HL-60 (cell line): ENCODE measurements at regions not wholly inside any gene's neighbourhood (a gene's known extent, or its start where the extent isn't known, plus 50 kb on each side); places are given as distances from the start of the nearest gene placed in this dataset.

Source experiments
- DNase-seq, 2 experiments: peaks; one replicate each; pipeline ENCODE4 v3.0.0-alpha.2; 2010 to 2020; ENCODE audit warnings: low read depth in 1 of 2, low spot score in 1 of 2
- H3K27ac ChIP-seq: fragments of 250-450 bp; sonication (Bioruptor Pico); replicated peaks from 2 replicates; pipeline ENCODE4 v1.5.1; 2020; ENCODE audit warnings: mild to moderate bottlenecking, moderate library complexity
- H3K27me3 ChIP-seq: fragments of 250-450 bp; sonication (Bioruptor Pico); 2 replicates; pipeline ENCODE4 v1.5.1; 2021; ENCODE audit warnings: mild to moderate bottlenecking, moderate library complexity; ENCODE audit not compliant: insufficient read depth, poor library complexity, severe bottlenecking
- H3K4me3 ChIP-seq: replicated peaks from 2 replicates; pipeline ENCODE4 v1.5.1; 2011; ENCODE audit warnings: mild to moderate bottlenecking, control low read depth, low read length; ENCODE audit not compliant: insufficient read depth
- GABPA ChIP-seq: IDR thresholded peaks from 2 replicates; pipeline ENCODE4 v1.6.1; 2012; ENCODE audit warnings: low read depth
- POLR2AphosphoS5 ChIP-seq: IDR thresholded peaks from 2 replicates; pipeline ENCODE4 v1.6.1; 2012; ENCODE audit warnings: low read depth
- SPI1 ChIP-seq: IDR thresholded peaks from 2 replicates; pipeline ENCODE4 v1.6.1; 2012; ENCODE audit warnings: low read depth, mild to moderate bottlenecking, borderline replicate concordance
- TF ChIP-seq, protein P1 (sequence below): IDR thresholded peaks from one replicate; pipeline ENCODE4 v1.5.1; 2011; ENCODE audit warnings: low read length, control low read depth, inconsistent platforms; ENCODE audit not compliant: insufficient read depth
- TF ChIP-seq, protein P2 (sequence below): IDR thresholded peaks from 2 replicates; pipeline ENCODE4 v1.6.1; 2012; ENCODE audit warnings: low read depth; ENCODE audit not compliant: insufficient replicate concordance

GRCh38 chr1:239011382-239011781, 375.0 kb upstream of the CHRM3 start:
- no peak for DNase-seq
- H3K27ac ChIP-seq, result no peak overlapping the region
- H3K4me3 ChIP-seq, result no peak overlapping the region
- TF ChIP-seq GABPA, result no peak
- TF ChIP-seq, protein P1, sequence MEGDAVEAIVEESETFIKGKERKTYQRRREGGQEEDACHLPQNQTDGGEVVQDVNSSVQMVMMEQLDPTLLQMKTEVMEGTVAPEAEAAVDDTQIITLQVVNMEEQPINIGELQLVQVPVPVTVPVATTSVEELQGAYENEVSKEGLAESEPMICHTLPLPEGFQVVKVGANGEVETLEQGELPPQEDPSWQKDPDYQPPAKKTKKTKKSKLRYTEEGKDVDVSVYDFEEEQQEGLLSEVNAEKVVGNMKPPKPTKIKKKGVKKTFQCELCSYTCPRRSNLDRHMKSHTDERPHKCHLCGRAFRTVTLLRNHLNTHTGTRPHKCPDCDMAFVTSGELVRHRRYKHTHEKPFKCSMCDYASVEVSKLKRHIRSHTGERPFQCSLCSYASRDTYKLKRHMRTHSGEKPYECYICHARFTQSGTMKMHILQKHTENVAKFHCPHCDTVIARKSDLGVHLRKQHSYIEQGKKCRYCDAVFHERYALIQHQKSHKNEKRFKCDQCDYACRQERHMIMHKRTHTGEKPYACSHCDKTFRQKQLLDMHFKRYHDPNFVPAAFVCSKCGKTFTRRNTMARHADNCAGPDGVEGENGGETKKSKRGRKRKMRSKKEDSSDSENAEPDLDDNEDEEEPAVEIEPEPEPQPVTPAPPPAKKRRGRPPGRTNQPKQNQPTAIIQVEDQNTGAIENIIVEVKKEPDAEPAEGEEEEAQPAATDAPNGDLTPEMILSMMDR, result no peak
- no peak for TF ChIP-seq POLR2AphosphoS5
- TF ChIP-seq, protein P2, sequence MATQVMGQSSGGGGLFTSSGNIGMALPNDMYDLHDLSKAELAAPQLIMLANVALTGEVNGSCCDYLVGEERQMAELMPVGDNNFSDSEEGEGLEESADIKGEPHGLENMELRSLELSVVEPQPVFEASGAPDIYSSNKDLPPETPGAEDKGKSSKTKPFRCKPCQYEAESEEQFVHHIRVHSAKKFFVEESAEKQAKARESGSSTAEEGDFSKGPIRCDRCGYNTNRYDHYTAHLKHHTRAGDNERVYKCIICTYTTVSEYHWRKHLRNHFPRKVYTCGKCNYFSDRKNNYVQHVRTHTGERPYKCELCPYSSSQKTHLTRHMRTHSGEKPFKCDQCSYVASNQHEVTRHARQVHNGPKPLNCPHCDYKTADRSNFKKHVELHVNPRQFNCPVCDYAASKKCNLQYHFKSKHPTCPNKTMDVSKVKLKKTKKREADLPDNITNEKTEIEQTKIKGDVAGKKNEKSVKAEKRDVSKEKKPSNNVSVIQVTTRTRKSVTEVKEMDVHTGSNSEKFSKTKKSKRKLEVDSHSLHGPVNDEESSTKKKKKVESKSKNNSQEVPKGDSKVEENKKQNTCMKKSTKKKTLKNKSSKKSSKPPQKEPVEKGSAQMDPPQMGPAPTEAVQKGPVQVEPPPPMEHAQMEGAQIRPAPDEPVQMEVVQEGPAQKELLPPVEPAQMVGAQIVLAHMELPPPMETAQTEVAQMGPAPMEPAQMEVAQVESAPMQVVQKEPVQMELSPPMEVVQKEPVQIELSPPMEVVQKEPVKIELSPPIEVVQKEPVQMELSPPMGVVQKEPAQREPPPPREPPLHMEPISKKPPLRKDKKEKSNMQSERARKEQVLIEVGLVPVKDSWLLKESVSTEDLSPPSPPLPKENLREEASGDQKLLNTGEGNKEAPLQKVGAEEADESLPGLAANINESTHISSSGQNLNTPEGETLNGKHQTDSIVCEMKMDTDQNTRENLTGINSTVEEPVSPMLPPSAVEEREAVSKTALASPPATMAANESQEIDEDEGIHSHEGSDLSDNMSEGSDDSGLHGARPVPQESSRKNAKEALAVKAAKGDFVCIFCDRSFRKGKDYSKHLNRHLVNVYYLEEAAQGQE, result no peak
- TF ChIP-seq SPI1, result no peak
- no peaks in the 10 kb centered on the region for H3K27me3 ChIP-seq

- TF ChIP-seq, protein P1, result no peak
- no peak for TF ChIP-seq POLR2AphosphoS5
- no peak for TF ChIP-seq SPI1
- no peak for TF ChIP-seq GABPA
- TF ChIP-seq, protein P2, result no peak
- no peak overlapping the region for H3K27ac ChIP-seq
- no peak overlapping the region for H3K4me3 ChIP-seq
- no peaks in the 10 kb centered on the region for H3K27me3 ChIP-seq
- DNase-seq, result no peak
Measured at GRCh38 chr1:239008568-239008967, 377.8 kb upstream of the CHRM3 start.

DNA sequence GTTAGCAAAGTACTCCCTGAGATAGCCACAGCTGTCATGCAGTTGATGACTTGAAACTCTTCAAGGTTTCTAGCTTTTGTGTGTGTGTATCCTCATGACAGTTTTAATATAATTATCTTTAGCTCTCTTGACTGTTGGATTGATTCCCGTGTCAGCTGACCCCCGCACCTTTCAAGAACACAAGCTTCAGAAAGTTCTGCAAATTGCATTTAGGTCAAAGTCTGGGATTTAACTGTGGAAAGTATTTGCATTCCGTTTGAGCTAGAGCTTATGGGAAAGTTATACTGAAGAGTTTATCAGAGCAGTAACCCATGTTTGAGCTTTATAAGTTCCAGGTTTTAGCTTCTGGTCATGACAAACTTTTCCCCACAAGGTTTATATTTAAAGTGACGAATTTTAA, 380.1 kb upstream of the CHRM3 start:
- Histone ChIP-seq H3K27ac (no peak overlapping the region), H3K4me3 (no peak overlapping the region), H3K27me3 (no peaks in the 10 kb centered on the region)
- TF ChIP-seq POLR2AphosphoS5 (no peak), SPI1 (no peak), GABPA (no peak)
- TF ChIP-seq, protein P1, result no peak
- TF ChIP-seq, protein P2, result no peak
- DNase-seq, result no peak
